ENCODE measurements at regions not wholly inside any gene's neighbourhood (a gene's known extent, or its start where the extent isn't known, plus 50 kb on each side); places are given as distances from the start of the nearest gene placed in this dataset.

- TF ChIP-seq CTCF (conservative IDR thresholded peaks at IDR 0.05; ENCODE audit: low read length) = no peak
- no peak for TF ChIP-seq EZH2phosphoT487 (IDR thresholded peaks at IDR 0.05; ENCODE audit: borderline replicate concordance)
Measured at GRCh38 chr2:120883607-120884440, 148.2 kb downstream of the GLI2 start.
